ENCODE measurements at regions not wholly inside any gene's neighbourhood (a gene's known extent, or its start where the extent isn't known, plus 50 kb on each side); places are given as distances from the start of the nearest gene placed in this dataset.

GRCh38 chr3:193954752-193955151, 181.2 kb upstream of the HES1 start:
- TF ChIP-seq EZH2 (IDR thresholded peaks at IDR 0.05; ENCODE audit: low read length) = no peak
- TF ChIP-seq CTCF (optimal IDR thresholded peaks at IDR 0.05 in 1 of 3, IDR thresholded peaks at IDR 0.05 in 1 of 3, conservative IDR thresholded peaks at IDR 0.05 in 1 of 3; ENCODE audit: extremely low read depth in 1 of 3, insufficient read depth in 2 of 3, low read length in 3 of 3) = no peak

Data from keratinocyte (primary cell).